Mesenchymal stem cell (in vitro differentiated cells and primary cell): ENCODE measurements at regions not wholly inside any gene's neighbourhood (a gene's known extent, or its start where the extent isn't known, plus 50 kb on each side); places are given as distances from the start of the nearest gene placed in this dataset.

Experiments used
- DNase-seq: peaks from one replicate; pipeline ENCODE4 v3.0.0-alpha.2; 2013
- H2AFZ ChIP-seq: one replicate; pipeline ENCODE4 v1.6.1; 2013; ENCODE audit warnings: low read depth, mild to moderate bottlenecking, control low read depth, inconsistent platforms, low read length, moderate library complexity
- H2AK5ac ChIP-seq: 2 replicates; pipeline ENCODE4 v1.6.1; 2013; ENCODE audit warnings: low read length, moderate library complexity, mild to moderate bottlenecking, inconsistent platforms; ENCODE audit not compliant: severe bottlenecking
- H2BK120ac ChIP-seq: one replicate; pipeline ENCODE4 v1.6.1; 2013; ENCODE audit warnings: low read depth, mild to moderate bottlenecking, inconsistent platforms, low read length, moderate library complexity
- H2BK12ac ChIP-seq, 2 experiments: one replicate each; pipeline ENCODE4 v1.6.1; 2013; ENCODE audit warnings: inconsistent platforms in 2 of 2, low read length in 2 of 2, mild to moderate bottlenecking in 2 of 2, moderate library complexity in 2 of 2, control low read depth in 1 of 2
- H2BK15ac ChIP-seq: one replicate; pipeline ENCODE4 v1.6.1; 2013; ENCODE audit warnings: mild to moderate bottlenecking, low read depth, inconsistent platforms; ENCODE audit not compliant: poor library complexity, severe bottlenecking
- H2BK5ac ChIP-seq: 2 replicates; pipeline ENCODE4 v1.6.1; 2013; ENCODE audit warnings: low read depth, mild to moderate bottlenecking, low read length, control low read depth, inconsistent platforms; ENCODE audit not compliant: poor library complexity, severe bottlenecking
- H3K14ac ChIP-seq, 2 experiments: one replicate each; pipeline ENCODE4 v1.6.1; 2013; ENCODE audit warnings: inconsistent platforms in 2 of 2, low read length in 2 of 2, control low read depth in 1 of 2, mild to moderate bottlenecking in 1 of 2, moderate library complexity in 1 of 2
- H3K18ac ChIP-seq, 2 experiments: one replicate each; pipeline ENCODE4 v1.6.1; 2013; ENCODE audit warnings: inconsistent platforms in 2 of 2, low read length in 2 of 2, control low read depth in 1 of 2, low read depth in 1 of 2, mild to moderate bottlenecking in 1 of 2
- H3K23ac ChIP-seq, 2 experiments: one replicate each; pipeline ENCODE4 v1.6.1; 2013; ENCODE audit warnings: inconsistent platforms in 2 of 2, low read length in 2 of 2, mild to moderate bottlenecking in 2 of 2, moderate library complexity in 2 of 2, control low read depth in 1 of 2
- H3K27ac ChIP-seq: 2 replicates; pipeline ENCODE4 v1.5.1; 2013; ENCODE audit warnings: mild to moderate bottlenecking, moderate library complexity, low read length, control low read depth, inconsistent platforms; ENCODE audit not compliant: poor library complexity, severe bottlenecking
- H3K27me3 ChIP-seq, 2 experiments: 2 replicates each; pipeline versions ENCODE4 v1.6.1 to v1.7.0; 2013; ENCODE audit warnings: low read length in 2 of 2, mild to moderate bottlenecking in 2 of 2, moderate library complexity in 2 of 2, control low read depth in 1 of 2, inconsistent platforms in 1 of 2; ENCODE audit not compliant: control insufficient read depth in 1 of 2, insufficient read depth in 1 of 2
- H3K36me3 ChIP-seq, 2 experiments: 2 replicates each; pipeline versions ENCODE4 v1.6.1 to v1.7.0; 2013; ENCODE audit warnings: low read length in 2 of 2, control low read depth in 1 of 2, inconsistent platforms in 1 of 2, low read depth in 1 of 2, mild to moderate bottlenecking in 1 of 2; ENCODE audit not compliant: insufficient read depth in 2 of 2, control insufficient read depth in 1 of 2
- H3K4ac ChIP-seq, 2 experiments: one replicate each; pipeline ENCODE4 v1.6.1; 2013; ENCODE audit warnings: inconsistent platforms in 2 of 2, low read length in 2 of 2, mild to moderate bottlenecking in 2 of 2, moderate library complexity in 2 of 2, control low read depth in 1 of 2, low read depth in 1 of 2
- H3K4me1 ChIP-seq: 2 replicates; pipeline ENCODE4 v1.6.1; 2013; ENCODE audit warnings: low read depth, low read length, control low read depth; ENCODE audit not compliant: control insufficient read depth, insufficient read depth
- H3K4me2 ChIP-seq: 2 replicates; pipeline ENCODE4 v1.6.1; 2013; ENCODE audit warnings: low read length, mild to moderate bottlenecking, inconsistent platforms; ENCODE audit not compliant: poor library complexity, severe bottlenecking
- H3K4me3 ChIP-seq, 2 experiments: 2 replicates each; pipeline versions ENCODE4 v1.5.1 to v1.7.0; 2013; ENCODE audit warnings: low read length in 2 of 2, mild to moderate bottlenecking in 2 of 2, control low read depth in 1 of 2, low read depth in 1 of 2; ENCODE audit not compliant: insufficient read depth in 1 of 2
- H3K79me1 ChIP-seq: replicated peaks from 2 replicates; pipeline ENCODE4 v1.6.1; 2013; ENCODE audit warnings: mild to moderate bottlenecking, control low read depth, low read length, inconsistent platforms; ENCODE audit not compliant: poor library complexity, severe bottlenecking
- H3K9ac ChIP-seq: 2 replicates; pipeline ENCODE4 v1.7.0; 2013; ENCODE audit warnings: mild to moderate bottlenecking, low read length, moderate library complexity
- H3K9me3 ChIP-seq: 2 replicates; pipeline ENCODE4 v1.7.0; 2013; ENCODE audit warnings: mild to moderate bottlenecking, low read length; ENCODE audit not compliant: control insufficient read depth
- H4K8ac ChIP-seq: one replicate; pipeline ENCODE4 v1.6.1; 2013; ENCODE audit warnings: inconsistent platforms, mild to moderate bottlenecking, low read length, moderate library complexity
- H4K91ac ChIP-seq: one replicate; pipeline ENCODE4 v1.6.1; 2013; ENCODE audit warnings: mild to moderate bottlenecking, low read length, inconsistent platforms
- WGBS: methylation state at CpG from one replicate; pipeline ENCODE4 v1.1.7; 2013; ENCODE audit warnings: mixed read lengths; 5-methylcytosine and 5-hydroxymethylcytosine counted together

- Histone ChIP-seq H3K9ac (no peak overlapping the region), H3K4ac (no peak overlapping the region), H2BK15ac (no peak overlapping the region), H4K8ac (no peak overlapping the region), H3K23ac (no peak overlapping the region), H3K4me3 (no peak overlapping the region), H2BK5ac (no peak overlapping the region), H3K18ac (no peak overlapping the region), H3K9me3 (no peaks in the 10 kb centered on the region), H3K4me2 (no peak overlapping the region), H3K36me3 (no peaks in the 10 kb centered on the region), H4K91ac (no peak overlapping the region), H3K4me1 (no peaks in the 10 kb centered on the region), H2AFZ (no peak overlapping the region), H2BK120ac (no peak overlapping the region), H3K27ac (no peak overlapping the region), H3K27me3 (no peaks in the 10 kb centered on the region), H2BK12ac (no peak overlapping the region), H3K79me1 (no peaks in the 10 kb centered on the region), H2AK5ac (no peak overlapping the region), H3K14ac (no peak overlapping the region)
- WGBS, result 85% methylated on average over 4 of the region's 5 CpGs
- DNase-seq, result no peak
Measured at GRCh38 chr2:18889565-18890332, 300.4 kb upstream of the NT5C1B start.

DNA sequence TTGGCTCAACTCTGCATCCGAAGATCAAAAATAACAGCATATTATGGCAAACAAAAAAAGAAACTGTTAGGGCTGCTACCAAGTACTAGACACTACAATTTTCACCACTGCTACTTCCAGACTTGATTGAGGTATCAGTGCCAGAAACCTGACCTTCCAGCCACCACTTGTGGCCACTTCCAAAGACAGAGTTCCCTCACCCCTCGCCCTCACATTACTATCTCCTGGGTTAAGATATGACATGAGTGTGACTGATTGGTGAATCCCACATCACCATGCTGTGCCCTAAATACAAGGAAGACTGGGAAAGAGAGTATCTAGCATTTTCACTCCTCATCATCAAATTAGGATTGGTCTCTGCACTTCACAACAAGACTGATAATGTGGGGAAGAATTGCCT, 296.1 kb upstream of the NT5C1B start:
- WGBS, result 100% methylated on average over 1 of the region's 2 CpGs

GRCh38 chr2:18883616-18884456, 294.5 kb upstream of the NT5C1B start:
- H2AFZ ChIP-seq, result no peak overlapping the region
- WGBS, result no CpG with 5 or more reads among the region's 3 CpGs
- H3K4me1 ChIP-seq, result no peaks in the 10 kb centered on the region
- no peak overlapping the region for H4K91ac ChIP-seq
- no peak overlapping the region for H2BK15ac ChIP-seq
- H3K23ac ChIP-seq, result no peak overlapping the region
- H3K4me3 ChIP-seq, result no peak overlapping the region
- H3K4ac ChIP-seq, result no peak overlapping the region
- no peak overlapping the region for H3K4me2 ChIP-seq
- DNase-seq, result peak; percentile 36
- no peak overlapping the region for H2BK120ac ChIP-seq
- no peak overlapping the region for H3K14ac ChIP-seq
- peak overlapping the region in 1 of 2 experiments; percentile 43 for H3K18ac ChIP-seq
- H3K79me1 ChIP-seq, result no peaks in the 10 kb centered on the region
- no peaks in the 10 kb centered on the region for H3K36me3 ChIP-seq
- no peak overlapping the region for H2BK12ac ChIP-seq
- H3K27ac ChIP-seq, result no peak overlapping the region
- no peaks in the 10 kb centered on the region for H3K27me3 ChIP-seq
- H2AK5ac ChIP-seq, result no peak overlapping the region
- no peaks in the 10 kb centered on the region for H3K9me3 ChIP-seq
- no peak overlapping the region for H3K9ac ChIP-seq
- H2BK5ac ChIP-seq, result no peak overlapping the region
- no peak overlapping the region for H4K8ac ChIP-seq

More for the DNA sequence above, 296.1 kb upstream of the NT5C1B start:
- no peak overlapping the region for H4K91ac ChIP-seq
- no peak overlapping the region for H3K27ac ChIP-seq
- H3K36me3 ChIP-seq, result no peaks in the 10 kb centered on the region
- H2BK15ac ChIP-seq, result no peak overlapping the region
- no peak overlapping the region for H2BK120ac ChIP-seq
- no peak overlapping the region for H3K14ac ChIP-seq
- no peak overlapping the region for H3K4me2 ChIP-seq
- H3K18ac ChIP-seq, result peak overlapping the region in 1 of 2 experiments; percentile 48
- no peaks in the 10 kb centered on the region for H3K27me3 ChIP-seq
- no peak overlapping the region for H3K4me3 ChIP-seq
- no peak for DNase-seq
- H3K9me3 ChIP-seq, result no peaks in the 10 kb centered on the region
- H4K8ac ChIP-seq, result no peak overlapping the region
- no peaks in the 10 kb centered on the region for H3K79me1 ChIP-seq
- H2BK12ac ChIP-seq, result peak overlapping the region in 1 of 2 experiments; percentile 92
- H3K4ac ChIP-seq, result no peak overlapping the region
- no peaks in the 10 kb centered on the region for H3K4me1 ChIP-seq
- no peak overlapping the region for H2AFZ ChIP-seq
- no peak overlapping the region for H3K23ac ChIP-seq
- H2BK5ac ChIP-seq, result no peak overlapping the region
- no peak overlapping the region for H3K9ac ChIP-seq
- no peak overlapping the region for H2AK5ac ChIP-seq

DNA sequence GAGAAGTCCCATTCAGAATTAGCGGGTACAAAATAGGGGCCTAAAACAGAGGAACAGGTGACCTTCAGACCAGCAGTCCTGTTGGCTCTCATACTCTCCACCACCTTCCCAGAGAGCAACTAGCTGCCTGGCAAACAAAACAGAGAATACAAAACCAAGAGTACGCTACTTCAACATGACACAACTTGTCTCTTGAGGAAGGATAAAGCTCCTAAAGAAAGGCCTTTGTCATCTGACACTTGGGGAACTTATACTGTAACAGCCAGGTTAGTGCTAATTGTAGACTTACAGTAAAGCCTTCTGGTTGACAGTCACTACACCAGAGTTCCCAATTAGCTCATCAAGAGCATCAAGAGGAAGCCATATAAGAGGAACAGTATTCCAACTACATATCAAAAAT, 282.1 kb upstream of the NT5C1B start:
- H2BK15ac ChIP-seq, result no peak overlapping the region
- no peak overlapping the region for H2BK5ac ChIP-seq
- H3K14ac ChIP-seq, result no peak overlapping the region
- H2AK5ac ChIP-seq, result no peak overlapping the region
- H3K27me3 ChIP-seq, result no peaks in the 10 kb centered on the region
- no peak overlapping the region for H2AFZ ChIP-seq
- H3K4me3 ChIP-seq, result no peak overlapping the region
- no peak for DNase-seq
- H3K23ac ChIP-seq, result no peak overlapping the region
- no peaks in the 10 kb centered on the region for H3K4me1 ChIP-seq
- no peak overlapping the region for H3K4me2 ChIP-seq
- H4K91ac ChIP-seq, result no peak overlapping the region
- no peak overlapping the region for H2BK120ac ChIP-seq
- 96% methylated on average over 2 of the region's 2 CpGs for WGBS
- H3K36me3 ChIP-seq, result no peaks in the 10 kb centered on the region
- no peaks in the 10 kb centered on the region for H3K79me1 ChIP-seq
- H3K18ac ChIP-seq, result no peak overlapping the region
- no peak overlapping the region for H3K27ac ChIP-seq
- no peak overlapping the region for H2BK12ac ChIP-seq
- no peak overlapping the region for H3K9ac ChIP-seq
- H4K8ac ChIP-seq, result no peak overlapping the region
- H3K4ac ChIP-seq, result no peak overlapping the region
- H3K9me3 ChIP-seq, result no peaks in the 10 kb centered on the region
